ENCODE measurements at regions not wholly inside any gene's neighbourhood (a gene's known extent, or its start where the extent isn't known, plus 50 kb on each side); places are given as distances from the start of the nearest gene placed in this dataset.

GRCh38 chr17:77617516-77617915 lies 341.0 kb upstream of the TNRC6C start (continued):
- TF ChIP-seq CHD7 (IDR thresholded peaks at IDR 0.05; ENCODE audit: insufficient replicate concordance, low read length): no peak
- no peak for TF ChIP-seq MAX (IDR thresholded peaks at IDR 0.05)
- no peak for TF ChIP-seq MAFK (IDR thresholded peaks at IDR 0.05; ENCODE audit: low read depth, low read length)
- no peak for TF ChIP-seq GABPA (IDR thresholded peaks at IDR 0.05; ENCODE audit: borderline replicate concordance, insufficient read depth, low read length)
